ENCODE measurements at regions not wholly inside any gene's neighbourhood (a gene's known extent, or its start where the extent isn't known, plus 50 kb on each side); places are given as distances from the start of the nearest gene placed in this dataset.

DNA sequence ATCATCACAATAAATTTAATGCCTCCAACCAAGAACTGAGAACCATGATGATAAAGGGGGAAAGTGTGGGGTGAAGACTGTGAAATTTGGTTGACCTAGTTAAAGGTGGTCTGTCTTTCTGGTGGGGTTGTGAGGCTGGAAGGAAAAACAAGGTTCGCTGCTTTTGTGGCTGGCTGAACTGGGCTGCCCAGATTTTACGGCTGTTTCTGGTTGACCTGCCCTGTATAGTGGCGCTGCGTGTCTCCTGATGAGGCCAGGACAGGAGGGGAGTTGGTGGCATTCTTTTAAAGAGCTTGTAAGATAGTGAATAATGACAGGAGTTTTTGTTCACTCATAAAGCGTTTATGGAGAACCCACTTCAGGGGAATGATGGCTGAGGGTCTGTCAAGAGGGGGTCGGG lies 101.8 kb downstream of the CYP26A1 start:
- Histone ChIP-seq H3K27me3 (ENCODE audit: insufficient read depth, low read depth, low read length) (no peaks in the 10 kb centered on the region), H3K27ac (ENCODE audit: low read length) (no peak overlapping the region), H3K4me3 (ENCODE audit: low read length) (no peak overlapping the region), H3K4me2 (ENCODE audit: low read length) (no peak overlapping the region), H3K9me3 (ENCODE audit: low read length) (no peaks in the 10 kb centered on the region), H3K9ac (ENCODE audit: low read length) (no peak overlapping the region), H3K79me2 (replicated peaks; ENCODE audit: insufficient read depth, low read length) (no peaks in the 10 kb centered on the region), H3K36me3 (ENCODE audit: insufficient read depth, low read length) (no peaks in the 10 kb centered on the region), H2AFZ (ENCODE audit: low read depth, low read length) (no peak overlapping the region), H3F3A (ENCODE audit: insufficient read depth, low read length, poor library complexity, severe bottlenecking) (no peaks in the 10 kb centered on the region), H4K20me1 (ENCODE audit: insufficient read depth) (no peaks in the 10 kb centered on the region), H3K9me2 (ENCODE audit: insufficient read depth, low read length) (no peaks in the 10 kb centered on the region)
- TF ChIP-seq, protein P1, sequence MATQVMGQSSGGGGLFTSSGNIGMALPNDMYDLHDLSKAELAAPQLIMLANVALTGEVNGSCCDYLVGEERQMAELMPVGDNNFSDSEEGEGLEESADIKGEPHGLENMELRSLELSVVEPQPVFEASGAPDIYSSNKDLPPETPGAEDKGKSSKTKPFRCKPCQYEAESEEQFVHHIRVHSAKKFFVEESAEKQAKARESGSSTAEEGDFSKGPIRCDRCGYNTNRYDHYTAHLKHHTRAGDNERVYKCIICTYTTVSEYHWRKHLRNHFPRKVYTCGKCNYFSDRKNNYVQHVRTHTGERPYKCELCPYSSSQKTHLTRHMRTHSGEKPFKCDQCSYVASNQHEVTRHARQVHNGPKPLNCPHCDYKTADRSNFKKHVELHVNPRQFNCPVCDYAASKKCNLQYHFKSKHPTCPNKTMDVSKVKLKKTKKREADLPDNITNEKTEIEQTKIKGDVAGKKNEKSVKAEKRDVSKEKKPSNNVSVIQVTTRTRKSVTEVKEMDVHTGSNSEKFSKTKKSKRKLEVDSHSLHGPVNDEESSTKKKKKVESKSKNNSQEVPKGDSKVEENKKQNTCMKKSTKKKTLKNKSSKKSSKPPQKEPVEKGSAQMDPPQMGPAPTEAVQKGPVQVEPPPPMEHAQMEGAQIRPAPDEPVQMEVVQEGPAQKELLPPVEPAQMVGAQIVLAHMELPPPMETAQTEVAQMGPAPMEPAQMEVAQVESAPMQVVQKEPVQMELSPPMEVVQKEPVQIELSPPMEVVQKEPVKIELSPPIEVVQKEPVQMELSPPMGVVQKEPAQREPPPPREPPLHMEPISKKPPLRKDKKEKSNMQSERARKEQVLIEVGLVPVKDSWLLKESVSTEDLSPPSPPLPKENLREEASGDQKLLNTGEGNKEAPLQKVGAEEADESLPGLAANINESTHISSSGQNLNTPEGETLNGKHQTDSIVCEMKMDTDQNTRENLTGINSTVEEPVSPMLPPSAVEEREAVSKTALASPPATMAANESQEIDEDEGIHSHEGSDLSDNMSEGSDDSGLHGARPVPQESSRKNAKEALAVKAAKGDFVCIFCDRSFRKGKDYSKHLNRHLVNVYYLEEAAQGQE (IDR thresholded peaks at IDR 0.05; ENCODE audit: borderline replicate concordance), result no peak
- TF ChIP-seq EP300 (conservative IDR thresholded peaks at IDR 0.05; ENCODE audit: poor library complexity, severe bottlenecking), result no peak
- no peak for TF ChIP-seq SMC3 (conservative IDR thresholded peaks at IDR 0.05; ENCODE audit: poor library complexity)
- no peak for TF ChIP-seq EZH2 (IDR thresholded peaks at IDR 0.05; ENCODE audit: borderline replicate concordance, insufficient read depth, low read length, poor library complexity, severe bottlenecking)
- TF ChIP-seq TAF1 (IDR thresholded peaks at IDR 0.05; ENCODE audit: low read depth), result no peak
- TF ChIP-seq, protein P2, sequence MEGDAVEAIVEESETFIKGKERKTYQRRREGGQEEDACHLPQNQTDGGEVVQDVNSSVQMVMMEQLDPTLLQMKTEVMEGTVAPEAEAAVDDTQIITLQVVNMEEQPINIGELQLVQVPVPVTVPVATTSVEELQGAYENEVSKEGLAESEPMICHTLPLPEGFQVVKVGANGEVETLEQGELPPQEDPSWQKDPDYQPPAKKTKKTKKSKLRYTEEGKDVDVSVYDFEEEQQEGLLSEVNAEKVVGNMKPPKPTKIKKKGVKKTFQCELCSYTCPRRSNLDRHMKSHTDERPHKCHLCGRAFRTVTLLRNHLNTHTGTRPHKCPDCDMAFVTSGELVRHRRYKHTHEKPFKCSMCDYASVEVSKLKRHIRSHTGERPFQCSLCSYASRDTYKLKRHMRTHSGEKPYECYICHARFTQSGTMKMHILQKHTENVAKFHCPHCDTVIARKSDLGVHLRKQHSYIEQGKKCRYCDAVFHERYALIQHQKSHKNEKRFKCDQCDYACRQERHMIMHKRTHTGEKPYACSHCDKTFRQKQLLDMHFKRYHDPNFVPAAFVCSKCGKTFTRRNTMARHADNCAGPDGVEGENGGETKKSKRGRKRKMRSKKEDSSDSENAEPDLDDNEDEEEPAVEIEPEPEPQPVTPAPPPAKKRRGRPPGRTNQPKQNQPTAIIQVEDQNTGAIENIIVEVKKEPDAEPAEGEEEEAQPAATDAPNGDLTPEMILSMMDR (IDR thresholded peaks at IDR 0.05; ENCODE audit: poor library complexity, severe bottlenecking), result no peak
- TF ChIP-seq POLR2AphosphoS5 (IDR thresholded peaks at IDR 0.05), result no peak

DNA sequence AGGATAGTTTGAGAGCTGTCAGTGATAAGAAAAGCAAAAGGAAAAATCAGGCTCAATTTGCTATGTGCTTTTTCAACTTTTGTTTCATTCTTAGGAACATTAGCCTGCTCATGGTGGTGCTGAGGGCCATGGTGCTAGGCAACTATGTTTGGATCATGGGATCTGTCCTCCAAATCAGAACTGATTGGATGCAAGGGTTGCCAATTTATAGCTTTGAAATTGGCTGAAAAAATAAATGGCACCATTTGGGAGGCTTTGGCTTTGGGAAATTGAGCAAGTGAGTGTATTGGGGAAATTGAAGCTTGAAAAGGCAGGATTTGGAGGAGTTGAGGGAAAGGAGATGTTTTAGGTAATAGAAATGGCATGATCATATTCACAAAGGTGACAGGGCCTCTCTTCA lies 103.8 kb downstream of the CYP26A1 start:
- no peaks in the 10 kb centered on the region for H3K27me3 ChIP-seq (ENCODE audit: insufficient read depth, low read depth, low read length)
- no peaks in the 10 kb centered on the region for H4K20me1 ChIP-seq (ENCODE audit: insufficient read depth)
- H3K79me2 ChIP-seq (replicated peaks; ENCODE audit: insufficient read depth, low read length), result no peaks in the 10 kb centered on the region
- no peak overlapping the region for H2AFZ ChIP-seq (ENCODE audit: low read depth, low read length)
- H3K9me2 ChIP-seq (ENCODE audit: insufficient read depth, low read length), result no peaks in the 10 kb centered on the region
- H3K9ac ChIP-seq (ENCODE audit: low read length), result no peak overlapping the region
- H3K4me3 ChIP-seq (ENCODE audit: low read length), result no peak overlapping the region
- no peaks in the 10 kb centered on the region for H3K9me3 ChIP-seq (ENCODE audit: low read length)
- no peaks in the 10 kb centered on the region for H3F3A ChIP-seq (ENCODE audit: insufficient read depth, low read length, poor library complexity, severe bottlenecking)
- TF ChIP-seq SMC3 (conservative IDR thresholded peaks at IDR 0.05; ENCODE audit: poor library complexity), result no peak
- no peak for TF ChIP-seq EP300 (conservative IDR thresholded peaks at IDR 0.05; ENCODE audit: poor library complexity, severe bottlenecking)
- no peak for TF ChIP-seq MXI1 (conservative IDR thresholded peaks at IDR 0.05; ENCODE audit: poor library complexity, severe bottlenecking)
- TF ChIP-seq POLR2AphosphoS5 (IDR thresholded peaks at IDR 0.05), result no peak
- TF ChIP-seq RAD21 (conservative IDR thresholded peaks at IDR 0.05), result no peak
- TF ChIP-seq, protein P1 (IDR thresholded peaks at IDR 0.05; ENCODE audit: borderline replicate concordance), result no peak
- TF ChIP-seq TAF1 (IDR thresholded peaks at IDR 0.05; ENCODE audit: low read depth), result no peak
- TF ChIP-seq EZH2 (IDR thresholded peaks at IDR 0.05; ENCODE audit: borderline replicate concordance, insufficient read depth, low read length, poor library complexity, severe bottlenecking), result no peak
- TF ChIP-seq, protein P2 (IDR thresholded peaks at IDR 0.05; ENCODE audit: poor library complexity, severe bottlenecking), result no peak
- no peak overlapping the region for H3K4me2 ChIP-seq (ENCODE audit: low read length)
- H3K27ac ChIP-seq (ENCODE audit: low read length), result no peak overlapping the region
- no peaks in the 10 kb centered on the region for H3K36me3 ChIP-seq (ENCODE audit: insufficient read depth, low read length)

Data from neural cell (in vitro differentiated cells).